ENCODE measurements at regions not wholly inside any gene's neighbourhood (a gene's known extent, or its start where the extent isn't known, plus 50 kb on each side); places are given as distances from the start of the nearest gene placed in this dataset.

GRCh38 chr10:28912017-28912783, 234.9 kb downstream of the BAMBI start:
- H3K27ac ChIP-seq (ENCODE audit: control insufficient read depth, insufficient read depth, low read length): no peak overlapping the region
- no peaks in the 10 kb centered on the region for H3K79me2 ChIP-seq (ENCODE audit: control insufficient read depth, insufficient read depth, low read length)
- peaks cover 4% of the 10 kb centered on the region for H3K4me1 ChIP-seq (ENCODE audit: control insufficient read depth, extremely low read depth, insufficient read depth, low read length)
- no peak overlapping the region for H3K4me2 ChIP-seq (ENCODE audit: control insufficient read depth, extremely low read depth, insufficient read depth, low read depth, low read length)
- TF ChIP-seq EZH2 (IDR thresholded peaks at IDR 0.05; ENCODE audit: low read length): no peak
- no peak for TF ChIP-seq CTCF (optimal IDR thresholded peaks at IDR 0.05 in 1 of 3, IDR thresholded peaks at IDR 0.05 in 1 of 3, conservative IDR thresholded peaks at IDR 0.05 in 1 of 3; ENCODE audit: extremely low read depth in 1 of 3, insufficient read depth in 2 of 3, low read length in 3 of 3)
- no peaks in the 10 kb centered on the region for H3K9me3 ChIP-seq (ENCODE audit: control insufficient read depth, low read depth, low read length)
- H2AFZ ChIP-seq (ENCODE audit: control insufficient read depth, low read length): no peak overlapping the region
- no peaks in the 10 kb centered on the region for H3K9me1 ChIP-seq (ENCODE audit: control insufficient read depth, extremely low read depth, insufficient read depth, low read length)
- no peaks in the 10 kb centered on the region for H3K36me3 ChIP-seq (ENCODE audit: control insufficient read depth in 2 of 2, extremely low read depth in 1 of 2, insufficient read depth in 2 of 2, low read length in 2 of 2)
- FAIRE-seq (no peak), DNase-seq (ENCODE audit: low read depth, low spot score) (no peak)
- H4K20me1 ChIP-seq (ENCODE audit: control insufficient read depth, extremely low read depth, insufficient read depth, low read length): no peaks in the 10 kb centered on the region
- no peak overlapping the region for H3K9ac ChIP-seq (ENCODE audit: control insufficient read depth, extremely low read depth, insufficient read depth, low read length)
- H3K27me3 ChIP-seq (ENCODE audit: control insufficient read depth, extremely low read depth, insufficient read depth, low read length): no peaks in the 10 kb centered on the region
- H3K4me3 ChIP-seq (ENCODE audit: control insufficient read depth in 2 of 3, extremely low read depth in 1 of 3, insufficient read depth in 2 of 3, low read depth in 1 of 3, low read length in 3 of 3): no peak overlapping the region
- dilution Hi-C loops (cut with MboI; ENCODE audit: extremely low pct_ligation_motif_present, low sequenced_read_pairs): no loop called here

- Histone ChIP-seq H3K4me1 (ENCODE audit: control insufficient read depth, extremely low read depth, insufficient read depth, low read length) (peaks cover 4% of the 10 kb centered on the region), H3K9me1 (ENCODE audit: control insufficient read depth, extremely low read depth, insufficient read depth, low read length) (no peaks in the 10 kb centered on the region), H3K9ac (ENCODE audit: control insufficient read depth, extremely low read depth, insufficient read depth, low read length) (no peak overlapping the region), H3K4me2 (ENCODE audit: control insufficient read depth, extremely low read depth, insufficient read depth, low read depth, low read length) (no peak overlapping the region), H3K79me2 (ENCODE audit: control insufficient read depth, insufficient read depth, low read length) (no peaks in the 10 kb centered on the region), H3K9me3 (ENCODE audit: control insufficient read depth, low read depth, low read length) (no peaks in the 10 kb centered on the region), H3K36me3 (ENCODE audit: control insufficient read depth in 2 of 2, extremely low read depth in 1 of 2, insufficient read depth in 2 of 2, low read length in 2 of 2) (no peaks in the 10 kb centered on the region), H3K4me3 (ENCODE audit: control insufficient read depth in 2 of 3, extremely low read depth in 1 of 3, insufficient read depth in 2 of 3, low read depth in 1 of 3, low read length in 3 of 3) (no peak overlapping the region), H3K27ac (ENCODE audit: control insufficient read depth, insufficient read depth, low read length) (no peak overlapping the region), H3K27me3 (ENCODE audit: control insufficient read depth, extremely low read depth, insufficient read depth, low read length) (no peaks in the 10 kb centered on the region), H2AFZ (ENCODE audit: control insufficient read depth, low read length) (no peak overlapping the region), H4K20me1 (ENCODE audit: control insufficient read depth, extremely low read depth, insufficient read depth, low read length) (no peaks in the 10 kb centered on the region)
- dilution Hi-C loops (cut with MboI; ENCODE audit: extremely low pct_ligation_motif_present, low sequenced_read_pairs): no loop called here
- no peak for TF ChIP-seq EZH2 (IDR thresholded peaks at IDR 0.05; ENCODE audit: low read length)
- FAIRE-seq (no peak), DNase-seq (ENCODE audit: low read depth, low spot score) (peak; percentile 28)
These were observed 236.3 kb downstream of the BAMBI start for GRCh38 chr10:28913436-28914237.
